ENCODE measurements at regions not wholly inside any gene's neighbourhood (a gene's known extent, or its start where the extent isn't known, plus 50 kb on each side); places are given as distances from the start of the nearest gene placed in this dataset.
"Not testable (repeated sequence)": the region's sequence is repeated elsewhere in the genome, so short reads cannot be mapped to it uniquely, and the experiment has no call there.

GRCh38 chr2:53209679-53210458 lies 557.7 kb upstream of the CHAC2 start:
- no peaks in the 10 kb centered on the region for H3K27me3 ChIP-seq (ENCODE audit: control insufficient read depth in 3 of 3, insufficient read depth in 3 of 3, low read length in 3 of 3)
- no peaks in the 10 kb centered on the region for H3K4me1 ChIP-seq (ENCODE audit: control insufficient read depth in 3 of 3, insufficient read depth in 3 of 3, low read length in 3 of 3)
- no peak overlapping the region for H3K27ac ChIP-seq (ENCODE audit: low read depth, low read length)
- no peak overlapping the region for H3K9ac ChIP-seq (ENCODE audit: low read depth in 1 of 3, low read length in 3 of 3)
- H3K4me3 ChIP-seq (ENCODE audit: low read length in 3 of 3): no peak overlapping the region
- H3K36me3 ChIP-seq (ENCODE audit: control insufficient read depth in 3 of 3, insufficient read depth in 3 of 3, low read length in 3 of 3): no peaks in the 10 kb centered on the region
- H3K9me3 ChIP-seq (ENCODE audit: control insufficient read depth in 3 of 3, low read length in 3 of 3): no peaks in the 10 kb centered on the region

- Histone ChIP-seq H3K36me3 (ENCODE audit: control insufficient read depth in 3 of 3, insufficient read depth in 3 of 3, low read length in 3 of 3) (no peaks in the 10 kb centered on the region), H3K27ac (ENCODE audit: low read depth, low read length) (no peak overlapping the region), H3K4me1 (ENCODE audit: control insufficient read depth in 3 of 3, insufficient read depth in 3 of 3, low read length in 3 of 3) (no peaks in the 10 kb centered on the region), H3K27me3 (ENCODE audit: control insufficient read depth in 3 of 3, insufficient read depth in 3 of 3, low read length in 3 of 3) (no peaks in the 10 kb centered on the region), H3K4me3 (ENCODE audit: low read length in 3 of 3) (no peak overlapping the region), H3K9ac (ENCODE audit: low read depth in 1 of 3, low read length in 3 of 3) (no peak overlapping the region), H3K9me3 (ENCODE audit: control insufficient read depth in 3 of 3, low read length in 3 of 3) (no peaks in the 10 kb centered on the region)
Observed at GRCh38 chr2:53208815-53209214, 558.8 kb upstream of the CHAC2 start.

- not testable (repeated sequence) for H3K27ac ChIP-seq (ENCODE audit: low read depth, low read length); H3K36me3 ChIP-seq (ENCODE audit: control insufficient read depth in 3 of 3, insufficient read depth in 3 of 3, low read length in 3 of 3); H3K4me1 ChIP-seq (ENCODE audit: control insufficient read depth in 3 of 3, insufficient read depth in 3 of 3, low read length in 3 of 3); H3K9me3 ChIP-seq (ENCODE audit: control insufficient read depth in 3 of 3, low read length in 3 of 3); H3K4me3 ChIP-seq (ENCODE audit: low read length in 3 of 3); H3K27me3 ChIP-seq (ENCODE audit: control insufficient read depth in 3 of 3, insufficient read depth in 3 of 3, low read length in 3 of 3); H3K9ac ChIP-seq (ENCODE audit: low read depth in 1 of 3, low read length in 3 of 3)
Observed at GRCh38 chr2:53206226-53206625, 561.4 kb upstream of the CHAC2 start.

DNA sequence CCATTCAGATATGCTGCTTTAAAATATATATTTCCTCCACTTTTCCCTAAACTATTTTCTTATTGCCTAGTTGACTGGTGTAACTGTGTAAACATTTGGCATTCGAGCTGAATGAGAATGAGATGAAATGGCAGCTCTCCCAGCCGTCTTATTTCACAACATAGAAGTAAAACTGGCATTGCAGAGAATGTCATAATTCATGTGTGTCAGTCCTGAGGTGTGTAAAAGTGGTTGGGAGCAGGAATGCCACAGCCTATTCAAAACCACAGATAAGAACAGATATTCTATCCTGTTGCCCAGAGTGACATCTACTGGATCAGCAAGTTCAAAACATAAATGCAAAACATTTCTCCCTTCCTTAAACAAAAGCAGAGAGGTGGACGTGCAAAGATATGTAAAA lies 565.5 kb upstream of the CHAC2 start:
- Histone ChIP-seq H3K27ac (ENCODE audit: low read depth, low read length) (no peak overlapping the region), H3K4me3 (ENCODE audit: low read length in 3 of 3) (no peak overlapping the region), H3K9me3 (ENCODE audit: control insufficient read depth in 3 of 3, low read length in 3 of 3) (no peaks in the 10 kb centered on the region), H3K27me3 (ENCODE audit: control insufficient read depth in 3 of 3, insufficient read depth in 3 of 3, low read length in 3 of 3) (no peaks in the 10 kb centered on the region), H3K4me1 (ENCODE audit: control insufficient read depth in 3 of 3, insufficient read depth in 3 of 3, low read length in 3 of 3) (no peaks in the 10 kb centered on the region), H3K9ac (ENCODE audit: low read depth in 1 of 3, low read length in 3 of 3) (no peak overlapping the region), H3K36me3 (ENCODE audit: control insufficient read depth in 3 of 3, insufficient read depth in 3 of 3, low read length in 3 of 3) (no peaks in the 10 kb centered on the region)

GRCh38 chr2:53200072-53200471 lies 567.5 kb upstream of the CHAC2 start:
- H3K4me3 ChIP-seq (ENCODE audit: low read length in 3 of 3): no peak overlapping the region
- H3K9ac ChIP-seq (ENCODE audit: low read depth in 1 of 3, low read length in 3 of 3): no peak overlapping the region
- H3K4me1 ChIP-seq (ENCODE audit: control insufficient read depth in 3 of 3, insufficient read depth in 3 of 3, low read length in 3 of 3): no peaks in the 10 kb centered on the region
- no peaks in the 10 kb centered on the region for H3K27me3 ChIP-seq (ENCODE audit: control insufficient read depth in 3 of 3, insufficient read depth in 3 of 3, low read length in 3 of 3)
- no peaks in the 10 kb centered on the region for H3K9me3 ChIP-seq (ENCODE audit: control insufficient read depth in 3 of 3, low read length in 3 of 3)
- no peak overlapping the region for H3K27ac ChIP-seq (ENCODE audit: low read depth, low read length)
- H3K36me3 ChIP-seq (ENCODE audit: control insufficient read depth in 3 of 3, insufficient read depth in 3 of 3, low read length in 3 of 3): no peaks in the 10 kb centered on the region

- no peak overlapping the region for H3K9ac ChIP-seq (ENCODE audit: low read depth in 1 of 3, low read length in 3 of 3)
- H3K4me1 ChIP-seq (ENCODE audit: control insufficient read depth in 3 of 3, insufficient read depth in 3 of 3, low read length in 3 of 3): no peaks in the 10 kb centered on the region
- no peak overlapping the region for H3K27ac ChIP-seq (ENCODE audit: low read depth, low read length)
- H3K27me3 ChIP-seq (ENCODE audit: control insufficient read depth in 3 of 3, insufficient read depth in 3 of 3, low read length in 3 of 3): no peaks in the 10 kb centered on the region
- no peaks in the 10 kb centered on the region for H3K36me3 ChIP-seq (ENCODE audit: control insufficient read depth in 3 of 3, insufficient read depth in 3 of 3, low read length in 3 of 3)
- no peak overlapping the region for H3K4me3 ChIP-seq (ENCODE audit: low read length in 3 of 3)
- H3K9me3 ChIP-seq (ENCODE audit: control insufficient read depth in 3 of 3, low read length in 3 of 3): no peaks in the 10 kb centered on the region
Observed at GRCh38 chr2:53188851-53189510, 578.6 kb upstream of the CHAC2 start.

DNA sequence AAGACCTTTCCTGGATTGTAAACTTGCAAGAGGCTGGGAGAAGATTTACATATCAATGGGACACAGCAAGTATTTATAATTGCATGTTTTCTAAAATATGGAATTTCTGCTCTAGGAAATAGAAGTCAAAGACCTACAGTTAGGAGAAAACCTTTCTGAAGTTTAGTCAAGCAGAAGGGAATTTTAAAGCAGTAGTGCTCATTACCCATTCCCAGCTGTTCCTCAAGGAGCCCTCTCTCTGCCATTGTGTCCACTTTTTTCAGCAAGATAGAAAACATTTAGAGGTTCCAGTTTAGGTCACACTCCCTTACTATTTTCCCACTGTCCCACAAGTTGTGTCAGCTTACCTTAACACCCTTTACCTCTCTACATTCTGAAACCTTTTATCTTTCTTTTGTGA lies 584.0 kb upstream of the CHAC2 start:
- Histone ChIP-seq H3K4me3 (ENCODE audit: low read length in 3 of 3) (no peak overlapping the region), H3K36me3 (ENCODE audit: control insufficient read depth in 3 of 3, insufficient read depth in 3 of 3, low read length in 3 of 3) (no peaks in the 10 kb centered on the region), H3K27me3 (ENCODE audit: control insufficient read depth in 3 of 3, insufficient read depth in 3 of 3, low read length in 3 of 3) (no peaks in the 10 kb centered on the region), H3K4me1 (ENCODE audit: control insufficient read depth in 3 of 3, insufficient read depth in 3 of 3, low read length in 3 of 3) (no peaks in the 10 kb centered on the region), H3K9ac (ENCODE audit: low read depth in 1 of 3, low read length in 3 of 3) (no peak overlapping the region), H3K9me3 (ENCODE audit: control insufficient read depth in 3 of 3, low read length in 3 of 3) (no peaks in the 10 kb centered on the region), H3K27ac (ENCODE audit: low read depth, low read length) (no peak overlapping the region)

DNA sequence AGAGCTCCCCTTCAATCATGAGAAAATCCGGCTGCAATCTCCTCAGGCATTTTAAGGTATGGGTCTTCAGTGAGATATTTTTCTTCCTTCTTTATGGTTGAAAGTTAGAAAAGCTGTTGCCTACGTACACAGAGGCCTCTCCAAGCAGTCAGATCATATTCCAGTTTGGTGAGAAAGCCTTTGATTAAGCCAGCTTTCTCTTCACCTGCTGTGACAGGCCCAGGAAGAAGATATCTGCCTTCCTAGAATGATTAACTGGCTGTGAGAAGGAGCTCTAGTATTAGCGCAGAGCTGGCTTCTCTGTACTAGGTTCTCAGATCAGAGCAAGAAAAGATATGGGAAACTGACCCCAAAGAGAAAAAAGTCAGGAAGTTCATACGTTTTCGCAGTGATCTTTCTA lies 585.0 kb upstream of the CHAC2 start:
- Histone ChIP-seq H3K27me3 (ENCODE audit: control insufficient read depth in 3 of 3, insufficient read depth in 3 of 3, low read length in 3 of 3) (no peaks in the 10 kb centered on the region), H3K27ac (ENCODE audit: low read depth, low read length) (no peak overlapping the region), H3K4me1 (ENCODE audit: control insufficient read depth in 3 of 3, insufficient read depth in 3 of 3, low read length in 3 of 3) (no peaks in the 10 kb centered on the region), H3K9ac (ENCODE audit: low read depth in 1 of 3, low read length in 3 of 3) (no peak overlapping the region), H3K36me3 (ENCODE audit: control insufficient read depth in 3 of 3, insufficient read depth in 3 of 3, low read length in 3 of 3) (no peaks in the 10 kb centered on the region), H3K9me3 (ENCODE audit: control insufficient read depth in 3 of 3, low read length in 3 of 3) (no peaks in the 10 kb centered on the region), H3K4me3 (ENCODE audit: low read length in 3 of 3) (no peak overlapping the region)

GRCh38 chr2:53181759-53182158 lies 585.8 kb upstream of the CHAC2 start:
- Histone ChIP-seq H3K4me3 (ENCODE audit: low read length in 3 of 3) (no peak overlapping the region), H3K9me3 (ENCODE audit: control insufficient read depth in 3 of 3, low read length in 3 of 3) (no peaks in the 10 kb centered on the region), H3K36me3 (ENCODE audit: control insufficient read depth in 3 of 3, insufficient read depth in 3 of 3, low read length in 3 of 3) (no peaks in the 10 kb centered on the region), H3K27me3 (ENCODE audit: control insufficient read depth in 3 of 3, insufficient read depth in 3 of 3, low read length in 3 of 3) (no peaks in the 10 kb centered on the region), H3K27ac (ENCODE audit: low read depth, low read length) (no peak overlapping the region), H3K4me1 (ENCODE audit: control insufficient read depth in 3 of 3, insufficient read depth in 3 of 3, low read length in 3 of 3) (no peaks in the 10 kb centered on the region), H3K9ac (ENCODE audit: low read depth in 1 of 3, low read length in 3 of 3) (no peak overlapping the region)

GRCh38 chr2:53177327-53177726 lies 590.3 kb upstream of the CHAC2 start:
- no peaks in the 10 kb centered on the region for H3K27me3 ChIP-seq (ENCODE audit: control insufficient read depth in 3 of 3, insufficient read depth in 3 of 3, low read length in 3 of 3)
- no peaks in the 10 kb centered on the region for H3K4me1 ChIP-seq (ENCODE audit: control insufficient read depth in 3 of 3, insufficient read depth in 3 of 3, low read length in 3 of 3)
- no peak overlapping the region for H3K4me3 ChIP-seq (ENCODE audit: low read length in 3 of 3)
- H3K27ac ChIP-seq (ENCODE audit: low read depth, low read length): no peak overlapping the region
- no peaks in the 10 kb centered on the region for H3K9me3 ChIP-seq (ENCODE audit: control insufficient read depth in 3 of 3, low read length in 3 of 3)
- no peak overlapping the region for H3K9ac ChIP-seq (ENCODE audit: low read depth in 1 of 3, low read length in 3 of 3)
- no peaks in the 10 kb centered on the region for H3K36me3 ChIP-seq (ENCODE audit: control insufficient read depth in 3 of 3, insufficient read depth in 3 of 3, low read length in 3 of 3)
